ENCODE measurements at regions not wholly inside any gene's neighbourhood (a gene's known extent, or its start where the extent isn't known, plus 50 kb on each side); places are given as distances from the start of the nearest gene placed in this dataset.

GRCh38 chr15:62779036-62779770 is 263.3 kb upstream of the TPM1 start:
- POLR2A ChIA-PET = interaction anchor here (0.8 to 1.5 kb wide), 2 partner anchors 263 to 266 kb away, joined by 3 to 9 read pairs; partner anchors contain the start of gene TPM1

GRCh38 chr15:62779899-62780298 is 262.6 kb upstream of the TPM1 start:
- no peak for TF ChIP-seq CTCF (IDR thresholded peaks at IDR 0.05; ENCODE audit: insufficient read depth, low read length, missing control alignments)
- DNase-seq (ENCODE audit: low read depth, low spot score) = no peak
- POLR2A ChIA-PET = interaction anchor here (0.8 to 1.5 kb wide), 2 partner anchors 262 to 265 kb away, joined by 3 to 9 read pairs; partner anchors contain the start of gene TPM1
- no peak overlapping the region for H3K4me3 ChIP-seq (ENCODE audit: low read depth, low read length)
- CTCF ChIA-PET = interaction anchor here (1.3 to 1.8 kb wide), 2 partner anchors 38 to 267 kb away, joined by 5 to 7 read pairs; no protein-coding TSS in a partner anchor

More at GRCh38 chr15:62779036-62779770, 263.3 kb upstream of the TPM1 start:
- no peak for DNase-seq (ENCODE audit: low read depth, low spot score)
- TF ChIP-seq CTCF (IDR thresholded peaks at IDR 0.05; ENCODE audit: insufficient read depth, low read length, missing control alignments) = no peak
- CTCF ChIA-PET = interaction anchor here (0.6 to 1.8 kb wide), 4 partner anchors 37 to 268 kb away, joined by 3 to 7 read pairs (median 4); no protein-coding TSS in a partner anchor
- H3K4me3 ChIP-seq (ENCODE audit: low read depth, low read length) = no peak overlapping the region

GRCh38 chr15:62781081-62781497 is 261.5 kb upstream of the TPM1 start:
- H3K4me3 ChIP-seq (ENCODE audit: low read depth, low read length) = no peak overlapping the region
- no peak for DNase-seq (ENCODE audit: low read depth, low spot score)
- POLR2A ChIA-PET = interaction anchor here (1.0 to 3.4 kb wide), 3 partner anchors 263 to 390 kb away, joined by 3 to 25 read pairs (median 3); partner anchors contain the start of gene TPM1
- TF ChIP-seq CTCF (IDR thresholded peaks at IDR 0.05; ENCODE audit: insufficient read depth, low read length, missing control alignments) = no peak
- CTCF ChIA-PET = interaction anchor here (1.0 to 4.5 kb wide), 9 partner anchors 9 to 312 kb away, joined by 3 to 31 read pairs (median 4); no protein-coding TSS in a partner anchor

GRCh38 chr15:62782071-62782841 is 260.3 kb upstream of the TPM1 start:
- ChIA-PET CTCF (interaction anchor here (0.5 to 4.5 kb wide), 33 partner anchors 9 to 312 kb away, joined by 3 to 31 read pairs (median 4); no protein-coding TSS in a partner anchor), POLR2A (interaction anchor here (0.6 to 3.4 kb wide), 13 partner anchors 12 to 391 kb away, joined by 3 to 25 read pairs (median 3); partner anchors contain the start of gene TPM1)
- peak; percentile 76 for TF ChIP-seq CTCF (IDR thresholded peaks at IDR 0.05; ENCODE audit: insufficient read depth, low read length, missing control alignments)
- peak; percentile 70 for DNase-seq (ENCODE audit: low read depth, low spot score)
- no peak overlapping the region for H3K4me3 ChIP-seq (ENCODE audit: low read depth, low read length)

GRCh38 chr15:62782896-62783295 is 259.7 kb upstream of the TPM1 start:
- DNase-seq (ENCODE audit: low read depth, low spot score) = no peak
- TF ChIP-seq CTCF (IDR thresholded peaks at IDR 0.05; ENCODE audit: insufficient read depth, low read length, missing control alignments) = no peak
- H3K4me3 ChIP-seq (ENCODE audit: low read depth, low read length) = no peak overlapping the region
- POLR2A ChIA-PET = interaction anchor here (0.7 to 3.4 kb wide), 7 partner anchors 25 to 276 kb away, joined by 3 to 25 read pairs (median 5); partner anchors contain the start of gene TPM1
- CTCF ChIA-PET = interaction anchor here (0.7 to 4.5 kb wide), 24 partner anchors 9 to 311 kb away, joined by 3 to 31 read pairs (median 4); no protein-coding TSS in a partner anchor
